CD4-positive, alpha-beta T cell treated with Interleukin-17A for 1 hour (primary cell): ENCODE measurements at regions not wholly inside any gene's neighbourhood (a gene's known extent, or its start where the extent isn't known, plus 50 kb on each side); places are given as distances from the start of the nearest gene placed in this dataset.

Experiments
- DNase-seq: peaks from one replicate; pipeline ENCODE4 v3.0.0-alpha.2; 2020

GRCh38 chr2:138177693-138178092, 213.4 kb downstream of the HNMT start:
- DNase-seq = no peak

GRCh38 chr2:138180692-138181386, 216.6 kb downstream of the HNMT start:
- DNase-seq = no peak

GRCh38 chr2:138182250-138182936, 218.1 kb downstream of the HNMT start:
- DNase-seq = no peak

GRCh38 chr2:138182937-138183312, 218.7 kb downstream of the HNMT start:
- DNase-seq = no peak

GRCh38 chr2:138183705-138184104, 219.4 kb downstream of the HNMT start:
- no peak for DNase-seq

GRCh38 chr2:138184428-138184827, 220.2 kb downstream of the HNMT start:
- no peak for DNase-seq

GRCh38 chr2:138185827-138186226, 221.6 kb downstream of the HNMT start:
- no peak for DNase-seq

GRCh38 chr2:138187221-138187620, 222.9 kb downstream of the HNMT start:
- DNase-seq = no peak

GRCh38 chr2:138190999-138191398, 226.7 kb downstream of the HNMT start:
- DNase-seq = no peak

- no peak for DNase-seq
Measured at GRCh38 chr2:138193416-138194213, 229.3 kb downstream of the HNMT start.

GRCh38 chr2:138201286-138201685, 237.0 kb downstream of the HNMT start:
- DNase-seq = no peak

GRCh38 chr2:138202762-138203161, 238.5 kb downstream of the HNMT start:
- DNase-seq = no peak

- DNase-seq = no peak
Measured at GRCh38 chr2:138205281-138205680, 241.0 kb downstream of the HNMT start.

- no peak for DNase-seq
Measured at GRCh38 chr2:138207074-138207930, 243.0 kb downstream of the HNMT start.

- DNase-seq = no peak
Measured at GRCh38 chr2:138209009-138209408, 244.7 kb downstream of the HNMT start.

GRCh38 chr2:138210487-138210886, 246.2 kb downstream of the HNMT start:
- DNase-seq = no peak

GRCh38 chr2:138212434-138212833, 248.2 kb downstream of the HNMT start:
- no peak for DNase-seq

- DNase-seq = no peak
Measured at GRCh38 chr2:138213084-138213483, 248.8 kb downstream of the HNMT start.

- no peak for DNase-seq
Measured at GRCh38 chr2:138213624-138214023, 249.4 kb downstream of the HNMT start.

- no peak for DNase-seq
Measured at GRCh38 chr2:138215958-138216357, 251.7 kb downstream of the HNMT start.

- DNase-seq = no peak
Measured at GRCh38 chr2:138217975-138218374, 253.7 kb downstream of the HNMT start.

- no peak for DNase-seq
Measured at GRCh38 chr2:138218397-138218796, 254.1 kb downstream of the HNMT start.

GRCh38 chr2:138219961-138220360, 255.7 kb downstream of the HNMT start:
- DNase-seq = no peak
